ENCODE measurements at regions not wholly inside any gene's neighbourhood (a gene's known extent, or its start where the extent isn't known, plus 50 kb on each side); places are given as distances from the start of the nearest gene placed in this dataset.

GRCh38 chr2:15034246-15034645, 401.7 kb downstream of the LRATD1 start:
- Histone ChIP-seq H2BK120ac (replicated peaks; ENCODE audit: low read depth, low read length) (no peak overlapping the region), H2BK5ac (ENCODE audit: low read depth, low read length) (no peak overlapping the region), H4K8ac (ENCODE audit: extremely low read depth, insufficient read depth, low read length) (no peak overlapping the region), H4K5ac (ENCODE audit: insufficient read length, low read depth, low read length) (no peak overlapping the region), H4K91ac (replicated peaks; ENCODE audit: insufficient read length, low read length) (no peak overlapping the region), H3K9me3 (ENCODE audit: insufficient read depth in 2 of 2, low read depth in 1 of 2, low read length in 1 of 2) (no peaks in the 10 kb centered on the region), H3K18ac (ENCODE audit: extremely low read depth, low read length) (no peak overlapping the region), H3K4me2 (ENCODE audit: insufficient read depth in 1 of 2, low read depth in 2 of 2, low read length in 2 of 2) (no peak overlapping the region), H2BK20ac (ENCODE audit: low read length) (no peak overlapping the region), H3K27ac (ENCODE audit: low read depth, low read length) (no peak overlapping the region), H3K79me2 (ENCODE audit: control insufficient read depth in 1 of 2, insufficient read depth in 2 of 2, low read length in 2 of 2) (no peaks in the 10 kb centered on the region), H3K27me3 (replicated peaks in 1 of 4; ENCODE audit: control insufficient read depth in 3 of 4, extremely low read depth in 1 of 4, insufficient read depth in 3 of 4, low read length in 3 of 4) (no peaks in the 10 kb centered on the region), H3K4me1 (replicated peaks in 1 of 4; ENCODE audit: control insufficient read depth in 3 of 4, insufficient read depth in 4 of 4, low read length in 3 of 4) (no peaks in the 10 kb centered on the region), H4K20me1 (replicated peaks in 1 of 2; ENCODE audit: control insufficient read depth in 1 of 2, insufficient read depth in 2 of 2, low read length in 2 of 2) (no peaks in the 10 kb centered on the region), H3K9ac (replicated peaks in 1 of 4; ENCODE audit: extremely low read depth in 1 of 4, low read depth in 3 of 4, low read length in 3 of 4) (no peak overlapping the region), H2AFZ (ENCODE audit: low read length) (no peak overlapping the region), H2AK5ac (ENCODE audit: low read depth, low read length) (no peak overlapping the region), H3K14ac (ENCODE audit: insufficient read length) (no peak overlapping the region), H2BK12ac (ENCODE audit: low read depth, low read length) (no peak overlapping the region), H3K36me3 (ENCODE audit: control insufficient read depth in 2 of 4, insufficient read depth in 4 of 4, low read length in 3 of 4) (no peaks in the 10 kb centered on the region), H2BK15ac (ENCODE audit: low read length) (no peak overlapping the region), H3K23me2 (ENCODE audit: low read depth, low read length) (no peaks in the 10 kb centered on the region), H3K56ac (replicated peaks; ENCODE audit: insufficient read length, low read depth, low read length) (no peak overlapping the region), H3K79me1 (ENCODE audit: low read depth, low read length) (no peaks in the 10 kb centered on the region), H3K4me3 (ENCODE audit: extremely low read depth in 1 of 4, insufficient read depth in 2 of 4, low read depth in 3 of 4, low read length in 4 of 4) (no peak overlapping the region), H3K23ac (ENCODE audit: insufficient read length) (no peak overlapping the region), H3K4ac (replicated peaks; ENCODE audit: insufficient read length, low read depth, low read length) (no peak overlapping the region)
- DNase-seq (ENCODE audit: low read depth in 1 of 2, low spot score in 2 of 2), result no peak
- POLR2A ChIA-PET (ENCODE audit: partially characterized antibody), result no interaction called here
- TF ChIP-seq FOSL1 (IDR thresholded peaks at IDR 0.05; ENCODE audit: insufficient read depth, low read depth, low read length), result no peak
- TF ChIP-seq BCL11A (IDR thresholded peaks at IDR 0.05; ENCODE audit: low read depth in 2 of 2, low read length in 2 of 2), result no peak
- TF ChIP-seq ZNF274 (IDR thresholded peaks at IDR 0.05; ENCODE audit: borderline replicate concordance, extremely low read depth, low read length), result no peak
- TF ChIP-seq, protein P1, sequence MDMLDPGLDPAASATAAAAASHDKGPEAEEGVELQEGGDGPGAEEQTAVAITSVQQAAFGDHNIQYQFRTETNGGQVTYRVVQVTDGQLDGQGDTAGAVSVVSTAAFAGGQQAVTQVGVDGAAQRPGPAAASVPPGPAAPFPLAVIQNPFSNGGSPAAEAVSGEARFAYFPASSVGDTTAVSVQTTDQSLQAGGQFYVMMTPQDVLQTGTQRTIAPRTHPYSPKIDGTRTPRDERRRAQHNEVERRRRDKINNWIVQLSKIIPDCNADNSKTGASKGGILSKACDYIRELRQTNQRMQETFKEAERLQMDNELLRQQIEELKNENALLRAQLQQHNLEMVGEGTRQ (IDR thresholded peaks at IDR 0.05; ENCODE audit: low read length), result no peak
- no peak for FAIRE-seq
- CTCF ChIA-PET (ENCODE audit: partially characterized antibody), result no interaction called here
- 82% methylated on average over 2 of the region's 2 CpGs; no CpG with 5 or more reads in 1 of the 2 experiments for WGBS, 2 experiments (ENCODE audit: extremely low coverage in 1 of 2, insufficient coverage in 1 of 2, insufficient read length in 1 of 2, insufficient replicate concordance in 2 of 2, low coverage in 1 of 2, low lambda C conversion rate in 2 of 2, missing lambda C conversion rate in 1 of 2)
